ENCODE measurements at regions not wholly inside any gene's neighbourhood (a gene's known extent, or its start where the extent isn't known, plus 50 kb on each side); places are given as distances from the start of the nearest gene placed in this dataset.
"Not testable (repeated sequence)": the region's sequence is repeated elsewhere in the genome, so short reads cannot be mapped to it uniquely, and the experiment has no call there.

- DNase-seq = no peak
These were observed 568.7 kb downstream of the ETS1 start for GRCh38 chr11:128018692-128019091.

DNA sequence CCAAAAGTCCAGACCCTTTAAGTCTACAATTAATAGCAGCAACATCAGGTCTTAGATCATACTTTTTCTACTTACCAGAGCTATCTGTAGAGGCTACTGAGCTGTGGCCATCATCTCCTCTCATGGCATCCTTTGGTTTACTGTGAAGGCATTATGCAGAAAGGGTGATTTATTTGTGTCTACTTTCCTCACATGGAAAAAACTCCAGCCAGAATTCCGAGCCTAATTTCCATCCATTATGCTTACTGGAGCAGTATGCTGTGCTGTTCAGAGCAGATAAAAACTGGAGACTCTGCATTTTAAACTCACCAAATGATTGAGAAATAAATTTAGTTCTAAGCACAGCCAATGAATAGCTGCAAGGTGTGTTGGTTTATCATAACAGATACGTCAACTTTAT is 581.8 kb downstream of the ETS1 start:
- no peak for DNase-seq

GRCh38 chr11:127998421-127998820 is 588.9 kb downstream of the ETS1 start:
- DNase-seq = no peak

DNA sequence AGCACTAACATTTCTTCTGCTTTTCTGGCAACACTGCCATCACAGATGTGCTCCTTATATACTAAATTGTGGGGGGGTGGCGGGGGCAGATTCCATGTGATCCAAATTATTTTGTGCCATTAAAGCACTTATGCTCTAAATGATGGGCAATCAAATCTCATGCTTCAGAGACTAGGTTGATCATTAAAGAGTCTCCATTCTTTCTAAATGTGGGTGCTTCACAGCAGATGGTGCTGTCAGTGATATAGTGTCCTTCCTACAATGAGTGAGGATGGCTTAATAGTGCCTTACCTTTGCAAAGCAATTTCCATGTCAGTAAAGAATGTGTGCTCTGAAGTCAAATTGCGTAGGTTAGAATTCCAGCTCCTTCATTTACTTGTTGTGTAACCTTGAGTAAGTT is 589.8 kb downstream of the ETS1 start:
- no peak for DNase-seq

DNA sequence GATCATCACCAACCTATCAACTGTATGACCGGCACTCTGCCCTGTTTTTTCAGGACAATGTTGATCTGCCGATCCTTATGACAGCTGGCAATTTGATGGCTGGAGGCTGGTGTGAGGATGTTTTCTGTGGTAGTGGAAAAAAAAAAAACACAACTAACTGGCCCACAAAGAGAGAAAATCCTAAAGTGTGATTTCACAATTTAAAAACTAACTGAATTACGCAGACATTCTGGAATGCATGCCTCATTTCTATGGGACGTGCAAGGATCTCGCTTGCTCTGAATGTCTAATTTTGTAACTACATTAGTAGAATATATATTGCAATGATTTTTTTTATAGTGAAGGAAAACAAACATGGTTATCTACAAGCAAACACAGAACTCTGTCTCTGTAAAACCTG is 590.5 kb downstream of the ETS1 start:
- no peak for DNase-seq

- no peak for DNase-seq
These were observed 591.4 kb downstream of the ETS1 start for GRCh38 chr11:127995921-127996320.

GRCh38 chr11:127994736-127995135 is 592.6 kb downstream of the ETS1 start:
- no peak for DNase-seq

DNA sequence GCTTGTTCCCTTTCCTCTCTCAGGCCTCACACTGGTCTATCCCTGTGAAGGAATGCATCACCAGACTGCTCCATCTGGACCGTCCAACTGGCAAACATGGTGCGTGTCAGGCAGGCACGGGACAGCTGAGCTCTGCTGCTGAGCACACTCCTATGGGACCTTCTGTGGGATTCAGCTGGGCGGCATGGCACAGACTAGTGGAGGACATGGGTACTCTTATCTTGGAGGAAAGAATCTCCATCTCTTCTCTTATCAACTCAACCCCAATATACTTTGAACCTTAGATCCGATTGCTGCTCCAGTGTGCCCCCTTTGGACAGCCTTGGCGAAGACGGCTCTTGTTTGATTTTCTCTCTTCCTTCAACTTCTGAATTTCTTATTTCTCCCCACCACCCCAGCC is 593.6 kb downstream of the ETS1 start:
- no peak for DNase-seq

DNA sequence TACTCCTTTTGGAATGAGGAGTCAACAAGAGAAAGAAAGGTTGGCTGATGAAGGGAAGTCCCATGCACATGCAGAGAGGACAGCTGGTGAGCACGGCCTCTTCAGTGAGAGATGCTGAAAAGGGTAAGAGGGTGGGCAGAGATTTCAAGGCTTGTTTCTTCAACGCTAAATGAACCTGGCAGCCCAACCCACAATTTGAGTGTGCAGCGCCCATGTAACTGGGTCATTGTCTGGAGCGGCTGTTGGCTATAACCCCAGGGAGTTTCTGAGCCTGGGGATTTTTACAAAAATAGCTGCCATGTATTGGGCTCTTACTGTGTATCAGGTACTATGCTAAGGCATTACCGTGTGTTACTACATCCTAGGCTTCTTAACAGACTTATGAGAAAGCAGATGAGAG is 594.1 kb downstream of the ETS1 start:
- no peak for DNase-seq

DNA sequence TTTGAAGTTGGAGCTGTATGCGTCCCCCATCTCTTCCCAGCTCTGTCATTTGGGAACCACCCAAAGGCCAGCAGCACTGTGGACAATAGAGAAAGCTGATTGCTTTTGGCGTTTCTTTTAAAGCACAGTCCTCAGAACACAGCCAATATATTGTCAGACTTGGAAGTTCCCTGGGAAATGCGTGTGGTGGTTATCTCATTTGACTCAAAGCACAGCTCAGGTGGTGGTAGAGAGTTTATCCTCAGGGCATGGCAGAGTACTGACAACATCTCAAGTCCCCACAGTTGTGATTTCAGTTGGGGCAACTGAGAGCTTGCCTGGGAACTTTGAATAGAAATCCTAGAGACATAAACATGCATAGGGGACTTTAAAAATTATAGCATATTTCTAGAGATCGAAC is 601.3 kb downstream of the ETS1 start:
- DNase-seq = no peak

- DNase-seq = no peak
These were observed 614.5 kb downstream of the ETS1 start for GRCh38 chr11:127972816-127973215.

- no peak for DNase-seq
These were observed 615.9 kb downstream of the ETS1 start for GRCh38 chr11:127971448-127971847.

DNA sequence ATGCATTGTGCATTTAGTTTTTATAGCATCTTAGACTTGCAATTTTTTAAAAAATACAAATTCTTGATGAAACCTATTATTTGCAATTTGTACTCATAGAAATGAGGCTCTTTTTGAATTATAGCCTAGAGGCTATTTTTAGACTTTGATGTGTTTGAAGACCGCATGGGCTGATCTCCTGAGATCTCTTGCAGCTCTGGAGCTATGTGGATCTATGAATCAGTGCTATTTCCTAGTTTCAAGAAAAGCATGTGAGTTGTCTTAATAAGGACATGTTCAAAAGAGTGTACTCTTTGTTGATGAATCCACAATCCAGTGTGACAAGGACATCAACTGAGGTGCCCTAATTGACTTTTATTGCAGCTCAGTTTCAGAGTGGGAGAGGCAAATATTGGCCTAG is 620.5 kb downstream of the ETS1 start:
- no peak for DNase-seq

GRCh38 chr11:127965939-127966668 is 621.3 kb downstream of the ETS1 start:
- DNase-seq = no peak

DNA sequence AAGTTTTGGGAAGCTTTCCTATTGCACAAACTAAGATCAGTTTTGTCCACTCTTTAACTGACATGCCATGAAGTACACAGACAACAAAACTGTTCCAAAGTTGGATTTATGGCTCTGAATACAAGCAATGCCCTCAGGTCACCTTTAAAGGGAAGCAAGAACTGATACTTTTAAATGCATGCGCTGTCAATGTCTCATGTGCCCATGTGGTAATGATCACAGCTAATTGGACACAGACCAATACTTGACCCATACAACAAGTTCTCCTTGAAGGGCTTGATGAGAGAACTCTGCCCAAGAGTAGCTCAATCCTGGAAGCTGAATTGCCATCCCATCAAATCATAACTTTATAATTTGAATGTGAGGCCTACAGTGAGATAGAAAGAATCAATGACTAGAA is 624.9 kb downstream of the ETS1 start:
- DNase-seq = no peak

GRCh38 chr11:127950162-127950561 is 637.2 kb downstream of the ETS1 start:
- DNase-seq = no peak

- no peak for DNase-seq
These were observed 643.6 kb downstream of the ETS1 start for GRCh38 chr11:127943763-127944162.

GRCh38 chr11:127943152-127943551 is 644.2 kb downstream of the ETS1 start:
- no peak for DNase-seq

DNA sequence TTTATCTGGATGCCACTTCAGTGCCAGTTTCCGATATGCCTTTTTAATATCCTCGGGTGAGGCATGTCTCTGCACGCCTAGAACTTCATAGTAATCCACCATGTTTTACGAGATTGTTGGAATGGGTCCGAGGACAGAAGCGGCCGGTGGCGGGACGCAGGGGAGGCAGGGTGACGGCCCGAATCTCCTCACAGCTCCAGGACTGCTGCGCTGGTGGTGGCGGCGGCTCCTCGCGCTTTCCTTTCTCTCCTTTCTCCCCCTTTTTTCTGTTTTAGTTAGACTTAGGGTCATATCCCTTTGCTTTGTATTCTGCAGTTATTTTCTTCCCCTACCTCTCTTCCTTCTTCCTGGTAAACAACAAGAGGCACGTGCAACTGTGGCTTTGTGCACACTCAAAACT is 645.8 kb downstream of the ETS1 start:
- DNase-seq = not testable (repeated sequence)

GRCh38 chr11:127939000-127939399 is 648.4 kb downstream of the ETS1 start:
- DNase-seq = no peak

DNA sequence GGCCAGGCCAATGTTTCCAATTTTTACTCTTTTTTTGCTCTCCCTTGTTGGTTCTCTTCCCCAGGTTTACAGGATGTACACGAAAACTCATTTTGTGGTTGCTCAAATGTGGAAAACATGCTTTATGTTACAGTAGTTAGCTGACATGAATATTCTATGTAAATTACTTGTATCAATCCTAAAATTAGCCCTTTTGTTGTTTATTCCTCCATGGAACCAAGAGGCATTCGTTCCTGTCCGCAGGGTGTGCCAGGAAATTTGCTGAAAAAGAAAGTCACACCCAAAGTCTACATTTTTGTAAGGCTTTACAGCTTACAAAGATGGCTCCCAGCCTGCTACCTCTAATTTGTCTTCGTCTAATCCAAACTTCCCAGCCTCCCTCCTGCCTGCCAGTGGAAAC is 652.3 kb downstream of the ETS1 start:
- no peak for DNase-seq

DNA sequence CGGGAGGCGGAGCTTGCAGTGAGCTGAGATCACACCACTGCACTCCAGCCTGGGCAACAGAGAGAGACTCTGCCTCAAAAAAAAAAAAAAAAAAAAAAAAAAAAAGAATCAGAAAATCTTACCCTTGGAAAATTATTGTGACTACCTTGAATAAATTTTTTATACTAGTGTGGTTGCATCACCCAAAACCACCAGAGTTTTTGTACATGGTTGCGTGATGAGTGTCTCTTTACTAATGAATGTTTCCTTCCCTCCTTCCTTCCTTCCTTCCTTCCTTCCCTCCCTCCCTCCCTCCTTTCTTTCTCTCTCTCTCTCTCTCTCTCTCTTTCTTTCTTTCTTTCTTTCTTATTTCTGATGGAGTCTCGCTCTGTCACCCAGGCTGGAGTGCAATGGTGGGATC is 653.4 kb downstream of the ETS1 start:
- DNase-seq = not testable (repeated sequence)

DNA sequence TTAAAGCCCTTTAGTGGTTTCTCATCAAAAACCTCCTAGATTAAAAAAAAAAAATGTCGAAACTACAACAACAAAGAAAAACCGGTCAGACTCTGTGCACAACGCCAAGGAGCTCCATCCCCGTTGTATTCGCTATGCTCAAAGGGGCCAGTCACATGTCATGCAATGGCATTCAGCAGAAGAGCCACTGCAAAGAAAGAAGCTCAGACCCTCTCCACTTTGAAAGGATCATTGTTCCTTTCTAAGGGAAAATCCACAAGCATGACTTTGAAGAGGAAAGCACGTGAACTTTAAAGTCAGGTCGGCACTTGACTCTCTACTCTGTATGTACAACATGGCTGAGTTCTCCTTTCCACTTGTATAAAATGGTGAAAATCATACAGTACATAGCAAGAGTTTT is 655.6 kb downstream of the ETS1 start:
- DNase-seq = no peak

- peak; percentile 49 for DNase-seq
These were observed 660.6 kb downstream of the ETS1 start for GRCh38 chr11:127926721-127927120.

DNA sequence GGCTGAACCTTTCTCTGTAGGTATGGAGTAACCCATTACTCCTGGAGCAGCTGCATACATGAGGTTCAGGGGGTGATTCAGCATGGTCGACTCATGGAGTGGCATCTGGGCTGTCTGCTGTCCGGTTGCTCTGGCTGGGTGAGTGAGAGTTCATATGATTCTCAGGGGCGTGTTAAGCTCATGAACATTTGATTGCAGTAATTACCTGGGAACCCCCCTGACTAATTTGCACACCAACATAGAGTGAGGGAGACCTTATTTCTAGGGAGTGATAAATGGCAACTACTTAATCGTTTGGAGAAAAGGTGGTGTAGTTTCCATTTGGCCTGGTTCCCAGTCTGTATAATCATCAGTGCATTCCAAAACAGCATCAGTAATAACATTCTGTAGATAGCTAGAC is 661.9 kb downstream of the ETS1 start:
- no peak for DNase-seq
